GM23248 (cell line): ENCODE measurements at regions not wholly inside any gene's neighbourhood (a gene's known extent, or its start where the extent isn't known, plus 50 kb on each side); places are given as distances from the start of the nearest gene placed in this dataset.

ENCODE experiments used
- EZH2 ChIP-seq: fragments of 200-600 bp; sonication (generic); IDR thresholded peaks from 2 replicates; pipeline ENCODE4 v1.6.1; 2018; ENCODE audit warnings: antibody characterized with exemption, mild to moderate bottlenecking; ENCODE audit not compliant: insufficient read depth, poor library complexity, severe bottlenecking
- EZH2phosphoT487 ChIP-seq: fragments of 200-600 bp; sonication (generic); IDR thresholded peaks from 2 replicates; pipeline ENCODE4 v1.6.1; 2018; ENCODE audit warnings: antibody characterized with exemption, moderate library complexity, mild to moderate bottlenecking, low read depth; ENCODE audit not compliant: insufficient read depth

- no peak for TF ChIP-seq EZH2phosphoT487
- TF ChIP-seq EZH2 = no peak
These were observed 52.4 kb downstream of the TLCD4 start for GRCh38 chr1:95169548-95169947.
